ENCODE measurements at regions not wholly inside any gene's neighbourhood (a gene's known extent, or its start where the extent isn't known, plus 50 kb on each side); places are given as distances from the start of the nearest gene placed in this dataset.

DNA sequence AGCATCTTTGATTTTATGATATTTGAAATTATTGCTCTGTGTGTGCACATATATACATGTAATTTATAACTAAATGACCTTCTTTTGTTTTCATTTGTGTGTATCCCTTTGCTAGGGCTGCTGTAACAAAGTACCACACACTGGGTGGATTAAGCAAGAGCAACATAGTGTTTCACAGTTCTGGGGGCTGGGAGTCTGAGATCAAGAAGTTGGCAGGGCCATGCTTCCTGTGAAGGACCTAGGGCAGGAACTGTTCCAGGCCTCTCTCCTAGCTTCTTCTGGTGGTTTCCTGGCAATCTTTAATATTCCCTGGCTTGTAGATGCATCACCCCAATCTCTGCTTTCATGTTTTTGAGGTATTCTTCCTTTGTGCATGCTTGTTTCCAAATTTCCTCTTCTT is 1043.9 kb downstream of the TSN start (continued):
- TF ChIP-seq, protein P1, sequence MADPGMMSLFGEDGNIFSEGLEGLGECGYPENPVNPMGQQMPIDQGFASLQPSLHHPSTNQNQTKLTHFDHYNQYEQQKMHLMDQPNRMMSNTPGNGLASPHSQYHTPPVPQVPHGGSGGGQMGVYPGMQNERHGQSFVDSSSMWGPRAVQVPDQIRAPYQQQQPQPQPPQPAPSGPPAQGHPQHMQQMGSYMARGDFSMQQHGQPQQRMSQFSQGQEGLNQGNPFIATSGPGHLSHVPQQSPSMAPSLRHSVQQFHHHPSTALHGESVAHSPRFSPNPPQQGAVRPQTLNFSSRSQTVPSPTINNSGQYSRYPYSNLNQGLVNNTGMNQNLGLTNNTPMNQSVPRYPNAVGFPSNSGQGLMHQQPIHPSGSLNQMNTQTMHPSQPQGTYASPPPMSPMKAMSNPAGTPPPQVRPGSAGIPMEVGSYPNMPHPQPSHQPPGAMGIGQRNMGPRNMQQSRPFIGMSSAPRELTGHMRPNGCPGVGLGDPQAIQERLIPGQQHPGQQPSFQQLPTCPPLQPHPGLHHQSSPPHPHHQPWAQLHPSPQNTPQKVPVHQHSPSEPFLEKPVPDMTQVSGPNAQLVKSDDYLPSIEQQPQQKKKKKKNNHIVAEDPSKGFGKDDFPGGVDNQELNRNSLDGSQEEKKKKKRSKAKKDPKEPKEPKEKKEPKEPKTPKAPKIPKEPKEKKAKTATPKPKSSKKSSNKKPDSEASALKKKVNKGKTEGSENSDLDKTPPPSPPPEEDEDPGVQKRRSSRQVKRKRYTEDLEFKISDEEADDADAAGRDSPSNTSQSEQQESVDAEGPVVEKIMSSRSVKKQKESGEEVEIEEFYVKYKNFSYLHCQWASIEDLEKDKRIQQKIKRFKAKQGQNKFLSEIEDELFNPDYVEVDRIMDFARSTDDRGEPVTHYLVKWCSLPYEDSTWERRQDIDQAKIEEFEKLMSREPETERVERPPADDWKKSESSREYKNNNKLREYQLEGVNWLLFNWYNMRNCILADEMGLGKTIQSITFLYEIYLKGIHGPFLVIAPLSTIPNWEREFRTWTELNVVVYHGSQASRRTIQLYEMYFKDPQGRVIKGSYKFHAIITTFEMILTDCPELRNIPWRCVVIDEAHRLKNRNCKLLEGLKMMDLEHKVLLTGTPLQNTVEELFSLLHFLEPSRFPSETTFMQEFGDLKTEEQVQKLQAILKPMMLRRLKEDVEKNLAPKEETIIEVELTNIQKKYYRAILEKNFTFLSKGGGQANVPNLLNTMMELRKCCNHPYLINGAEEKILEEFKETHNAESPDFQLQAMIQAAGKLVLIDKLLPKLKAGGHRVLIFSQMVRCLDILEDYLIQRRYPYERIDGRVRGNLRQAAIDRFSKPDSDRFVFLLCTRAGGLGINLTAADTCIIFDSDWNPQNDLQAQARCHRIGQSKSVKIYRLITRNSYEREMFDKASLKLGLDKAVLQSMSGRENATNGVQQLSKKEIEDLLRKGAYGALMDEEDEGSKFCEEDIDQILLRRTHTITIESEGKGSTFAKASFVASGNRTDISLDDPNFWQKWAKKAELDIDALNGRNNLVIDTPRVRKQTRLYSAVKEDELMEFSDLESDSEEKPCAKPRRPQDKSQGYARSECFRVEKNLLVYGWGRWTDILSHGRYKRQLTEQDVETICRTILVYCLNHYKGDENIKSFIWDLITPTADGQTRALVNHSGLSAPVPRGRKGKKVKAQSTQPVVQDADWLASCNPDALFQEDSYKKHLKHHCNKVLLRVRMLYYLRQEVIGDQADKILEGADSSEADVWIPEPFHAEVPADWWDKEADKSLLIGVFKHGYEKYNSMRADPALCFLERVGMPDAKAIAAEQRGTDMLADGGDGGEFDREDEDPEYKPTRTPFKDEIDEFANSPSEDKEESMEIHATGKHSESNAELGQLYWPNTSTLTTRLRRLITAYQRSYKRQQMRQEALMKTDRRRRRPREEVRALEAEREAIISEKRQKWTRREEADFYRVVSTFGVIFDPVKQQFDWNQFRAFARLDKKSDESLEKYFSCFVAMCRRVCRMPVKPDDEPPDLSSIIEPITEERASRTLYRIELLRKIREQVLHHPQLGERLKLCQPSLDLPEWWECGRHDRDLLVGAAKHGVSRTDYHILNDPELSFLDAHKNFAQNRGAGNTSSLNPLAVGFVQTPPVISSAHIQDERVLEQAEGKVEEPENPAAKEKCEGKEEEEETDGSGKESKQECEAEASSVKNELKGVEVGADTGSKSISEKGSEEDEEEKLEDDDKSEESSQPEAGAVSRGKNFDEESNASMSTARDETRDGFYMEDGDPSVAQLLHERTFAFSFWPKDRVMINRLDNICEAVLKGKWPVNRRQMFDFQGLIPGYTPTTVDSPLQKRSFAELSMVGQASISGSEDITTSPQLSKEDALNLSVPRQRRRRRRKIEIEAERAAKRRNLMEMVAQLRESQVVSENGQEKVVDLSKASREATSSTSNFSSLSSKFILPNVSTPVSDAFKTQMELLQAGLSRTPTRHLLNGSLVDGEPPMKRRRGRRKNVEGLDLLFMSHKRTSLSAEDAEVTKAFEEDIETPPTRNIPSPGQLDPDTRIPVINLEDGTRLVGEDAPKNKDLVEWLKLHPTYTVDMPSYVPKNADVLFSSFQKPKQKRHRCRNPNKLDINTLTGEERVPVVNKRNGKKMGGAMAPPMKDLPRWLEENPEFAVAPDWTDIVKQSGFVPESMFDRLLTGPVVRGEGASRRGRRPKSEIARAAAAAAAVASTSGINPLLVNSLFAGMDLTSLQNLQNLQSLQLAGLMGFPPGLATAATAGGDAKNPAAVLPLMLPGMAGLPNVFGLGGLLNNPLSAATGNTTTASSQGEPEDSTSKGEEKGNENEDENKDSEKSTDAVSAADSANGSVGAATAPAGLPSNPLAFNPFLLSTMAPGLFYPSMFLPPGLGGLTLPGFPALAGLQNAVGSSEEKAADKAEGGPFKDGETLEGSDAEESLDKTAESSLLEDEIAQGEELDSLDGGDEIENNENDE (IDR thresholded peaks at IDR 0.05; ENCODE audit: insufficient replicate concordance, low read length): no peak
- no peak for TF ChIP-seq GABPA (IDR thresholded peaks at IDR 0.05; ENCODE audit: borderline replicate concordance, insufficient read depth, low read length)
- TF ChIP-seq, protein P2, sequence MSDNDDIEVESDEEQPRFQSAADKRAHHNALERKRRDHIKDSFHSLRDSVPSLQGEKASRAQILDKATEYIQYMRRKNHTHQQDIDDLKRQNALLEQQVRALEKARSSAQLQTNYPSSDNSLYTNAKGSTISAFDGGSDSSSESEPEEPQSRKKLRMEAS (IDR thresholded peaks at IDR 0.05): no peak
